Nephron (organoid): ENCODE measurements at regions not wholly inside any gene's neighbourhood (a gene's known extent, or its start where the extent isn't known, plus 50 kb on each side); places are given as distances from the start of the nearest gene placed in this dataset.

Experiments
- H3K27ac Mint-ChIP-seq, 3 experiments: 2 replicates each; pipeline ENCODE4 v1.8.0; 2020; ENCODE audit warnings: mixed read lengths in 3 of 3, mild to moderate bottlenecking in 2 of 3, moderate library complexity in 1 of 3
- H3K27me3 Mint-ChIP-seq: 2 replicates; pipeline ENCODE4 v1.8.0; 2021; ENCODE audit warnings: low read depth, mild to moderate bottlenecking, moderate library complexity, mixed read lengths
- H3K36me3 Mint-ChIP-seq: 2 replicates; pipeline ENCODE4 v1.8.0; 2020; ENCODE audit warnings: low read depth, mixed read lengths
- H3K4me1 Mint-ChIP-seq: 2 replicates; pipeline ENCODE4 v1.8.0; 2020; ENCODE audit warnings: mixed read lengths
- H3K4me3 Mint-ChIP-seq, 3 experiments: 2 replicates each; pipeline ENCODE4 v1.8.0; 2020; ENCODE audit warnings: mild to moderate bottlenecking in 3 of 3, mixed read lengths in 3 of 3, moderate library complexity in 2 of 3
- H3K9me3 Mint-ChIP-seq: 2 replicates; pipeline ENCODE4 v1.8.0; 2020; ENCODE audit warnings: mixed read lengths
- TF ChIP-seq, protein P1 (sequence below), 3 experiments: fragments of 200-600 bp; sonication (generic); IDR thresholded peaks; one replicate each; pipeline ENCODE4 v1.5.0; 2021; ENCODE audit warnings: antibody characterized with exemption in 3 of 3; ENCODE audit not compliant: unreplicated experiment in 3 of 3

DNA sequence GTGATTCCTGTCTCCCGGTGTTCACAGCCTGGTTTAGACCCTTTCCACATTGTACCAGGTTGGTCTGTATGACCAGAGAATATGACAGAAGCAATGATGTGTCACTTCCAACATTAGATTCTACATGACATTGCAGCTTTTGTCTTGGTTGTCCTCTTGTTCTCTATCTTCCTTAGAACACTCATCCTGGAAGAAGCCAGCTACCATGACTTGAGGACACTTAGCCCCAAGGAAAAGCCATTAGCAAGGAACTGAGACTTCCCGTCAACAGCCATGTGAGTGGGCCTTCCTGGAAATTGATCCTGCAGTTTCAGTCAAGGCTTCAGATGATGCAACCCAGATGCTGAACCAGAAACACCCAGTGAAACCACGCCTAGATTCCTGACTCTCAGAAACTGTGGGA lies 143.3 kb downstream of the MREG start:
- Mint-ChIP-seq H3K27me3 (peaks cover 5% of the 10 kb centered on the region), H3K9me3 (no peaks in the 10 kb centered on the region), H3K4me1 (peaks cover 21% of the 10 kb centered on the region), H3K27ac (no peak overlapping the region), H3K4me3 (no peak overlapping the region), H3K36me3 (no peaks in the 10 kb centered on the region)
- TF ChIP-seq, protein P1, sequence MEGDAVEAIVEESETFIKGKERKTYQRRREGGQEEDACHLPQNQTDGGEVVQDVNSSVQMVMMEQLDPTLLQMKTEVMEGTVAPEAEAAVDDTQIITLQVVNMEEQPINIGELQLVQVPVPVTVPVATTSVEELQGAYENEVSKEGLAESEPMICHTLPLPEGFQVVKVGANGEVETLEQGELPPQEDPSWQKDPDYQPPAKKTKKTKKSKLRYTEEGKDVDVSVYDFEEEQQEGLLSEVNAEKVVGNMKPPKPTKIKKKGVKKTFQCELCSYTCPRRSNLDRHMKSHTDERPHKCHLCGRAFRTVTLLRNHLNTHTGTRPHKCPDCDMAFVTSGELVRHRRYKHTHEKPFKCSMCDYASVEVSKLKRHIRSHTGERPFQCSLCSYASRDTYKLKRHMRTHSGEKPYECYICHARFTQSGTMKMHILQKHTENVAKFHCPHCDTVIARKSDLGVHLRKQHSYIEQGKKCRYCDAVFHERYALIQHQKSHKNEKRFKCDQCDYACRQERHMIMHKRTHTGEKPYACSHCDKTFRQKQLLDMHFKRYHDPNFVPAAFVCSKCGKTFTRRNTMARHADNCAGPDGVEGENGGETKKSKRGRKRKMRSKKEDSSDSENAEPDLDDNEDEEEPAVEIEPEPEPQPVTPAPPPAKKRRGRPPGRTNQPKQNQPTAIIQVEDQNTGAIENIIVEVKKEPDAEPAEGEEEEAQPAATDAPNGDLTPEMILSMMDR (IDR thresholded peaks at IDR 0.05; ENCODE audit: unreplicated experiment in 3 of 3): no peak

DNA sequence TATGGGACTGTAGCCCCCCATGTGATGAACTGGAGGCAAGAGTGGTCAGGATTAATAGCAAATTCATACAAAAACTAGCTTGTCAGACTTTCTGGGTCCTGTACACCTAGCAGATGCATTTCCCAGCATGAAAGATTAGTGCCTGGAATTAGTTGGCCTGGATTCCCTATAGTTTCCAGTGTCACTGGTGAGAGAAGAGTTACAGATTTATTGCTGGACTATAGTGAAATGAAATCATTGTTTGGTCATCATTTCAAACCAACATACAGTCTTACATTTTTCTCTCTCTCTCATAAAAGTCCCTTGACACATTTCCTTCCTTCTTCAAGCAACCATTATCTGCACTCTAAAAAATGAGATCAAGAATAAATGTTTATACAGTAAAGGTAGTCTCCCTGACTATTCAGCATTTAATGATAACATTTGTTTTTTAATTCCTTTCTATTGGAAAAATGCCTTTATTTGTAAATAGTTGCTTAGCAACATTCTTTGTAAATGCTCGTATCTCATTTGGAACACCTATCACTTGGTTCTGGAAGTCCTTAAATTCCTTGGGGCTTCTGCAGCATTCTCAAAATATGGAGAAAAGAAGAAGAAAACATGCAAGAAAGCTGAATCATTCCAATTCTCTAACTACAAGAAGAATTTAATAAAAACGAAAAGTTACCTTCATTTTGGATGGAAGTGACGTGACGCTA lies 144.4 kb downstream of the MREG start:
- Mint-ChIP-seq H3K9me3 (no peaks in the 10 kb centered on the region), H3K36me3 (no peaks in the 10 kb centered on the region), H3K4me1 (peaks cover 27% of the 10 kb centered on the region), H3K27me3 (peaks cover 5% of the 10 kb centered on the region), H3K4me3 (no peak overlapping the region), H3K27ac (peak overlapping the region in 2 of 3 experiments; percentile 43 to 78)
- TF ChIP-seq, protein P1 (IDR thresholded peaks at IDR 0.05; ENCODE audit: unreplicated experiment in 3 of 3): no peak

DNA sequence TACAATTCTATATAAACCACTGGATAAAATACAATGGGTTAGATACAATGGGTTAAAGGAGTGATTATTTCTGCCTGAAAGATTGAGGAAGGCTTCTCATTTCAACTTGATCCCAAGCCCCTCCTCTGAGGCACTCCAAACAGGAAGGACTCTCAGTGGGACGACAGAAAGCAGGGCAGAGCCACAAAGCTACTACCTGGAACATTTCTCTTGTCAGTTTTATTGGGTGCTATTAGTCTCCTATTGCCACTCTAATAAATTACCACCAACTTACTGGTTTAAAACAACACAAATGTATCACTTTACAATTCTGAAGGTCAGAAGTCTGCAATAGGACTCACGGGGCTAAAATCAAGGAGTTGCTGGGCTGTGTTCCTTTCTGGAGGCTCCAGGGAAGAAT lies 146.7 kb downstream of the MREG start:
- Mint-ChIP-seq H3K27me3 (peaks cover 5% of the 10 kb centered on the region), H3K4me3 (no peak overlapping the region), H3K4me1 (peaks cover 40% of the 10 kb centered on the region), H3K27ac (peak overlapping the region in 1 of 3 experiments; percentile 47), H3K36me3 (no peaks in the 10 kb centered on the region), H3K9me3 (no peaks in the 10 kb centered on the region)
- TF ChIP-seq, protein P1 (IDR thresholded peaks at IDR 0.05; ENCODE audit: unreplicated experiment in 3 of 3): no peak

DNA sequence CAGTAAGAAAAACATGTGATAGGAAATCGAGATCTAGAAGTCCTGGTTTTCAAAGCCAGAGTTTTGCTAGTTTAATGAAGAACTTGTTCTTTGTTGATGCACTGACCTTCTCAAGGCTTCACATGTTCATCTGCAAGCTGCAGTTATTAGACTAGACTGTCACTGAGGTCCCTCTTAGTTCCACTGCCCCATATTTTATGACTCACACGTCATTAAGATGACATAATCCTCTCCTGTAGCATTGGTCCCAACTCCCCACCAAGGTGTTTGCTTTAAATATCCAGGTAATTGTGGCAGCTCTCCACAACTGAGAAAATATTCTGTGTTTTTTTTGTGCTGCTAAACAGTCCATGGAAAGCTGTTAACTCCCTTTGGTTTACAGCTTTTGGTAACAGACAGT lies 149.7 kb downstream of the MREG start:
- TF ChIP-seq, protein P1 (IDR thresholded peaks at IDR 0.05; ENCODE audit: unreplicated experiment in 3 of 3): no peak
- H3K4me3 Mint-ChIP-seq: no peak overlapping the region
- no peak overlapping the region for H3K27ac Mint-ChIP-seq
- no peaks in the 10 kb centered on the region for H3K9me3 Mint-ChIP-seq
- H3K36me3 Mint-ChIP-seq: no peaks in the 10 kb centered on the region
- H3K4me1 Mint-ChIP-seq: peaks cover 47% of the 10 kb centered on the region
- peaks cover 11% of the 10 kb centered on the region for H3K27me3 Mint-ChIP-seq

DNA sequence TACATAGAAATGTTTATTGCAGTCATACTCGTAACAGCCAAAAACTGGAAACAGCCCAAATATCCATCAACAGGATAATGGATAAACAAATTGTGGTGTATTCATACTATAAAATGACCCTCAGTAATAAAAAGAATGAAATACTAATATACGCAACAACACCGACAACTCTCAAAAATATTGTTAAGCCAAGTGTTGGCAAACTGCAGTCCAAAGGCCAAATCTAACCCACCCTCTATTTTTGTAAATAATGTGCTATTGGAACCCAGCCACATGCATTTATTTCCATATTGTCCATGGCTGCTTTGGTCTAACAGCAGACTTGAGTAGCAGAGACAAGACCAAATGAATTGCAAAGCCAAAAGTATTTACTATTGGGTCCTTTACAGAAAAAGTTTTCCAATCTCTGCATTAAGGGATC lies 151.0 kb downstream of the MREG start:
- Mint-ChIP-seq H3K27ac (peak overlapping the region; percentile 7 to 53 (median 51)), H3K9me3 (no peaks in the 10 kb centered on the region), H3K36me3 (no peaks in the 10 kb centered on the region), H3K4me3 (no peak overlapping the region), H3K27me3 (peaks cover 11% of the 10 kb centered on the region), H3K4me1 (peaks cover 44% of the 10 kb centered on the region)
- TF ChIP-seq, protein P1 (IDR thresholded peaks at IDR 0.05; ENCODE audit: unreplicated experiment in 3 of 3): no peak
